NCI-H69 (cell line): ENCODE measurements at regions not wholly inside any gene's neighbourhood (a gene's known extent, or its start where the extent isn't known, plus 50 kb on each side); places are given as distances from the start of the nearest gene placed in this dataset.
"Not testable (repeated sequence)": the region's sequence is repeated elsewhere in the genome, so short reads cannot be mapped to it uniquely, and the experiment has no call there.

ENCODE experiments used
- DNase-seq: peaks from one replicate; lab custom pipeline; 2025; lab: John Stamatoyannopoulos, UW

DNA sequence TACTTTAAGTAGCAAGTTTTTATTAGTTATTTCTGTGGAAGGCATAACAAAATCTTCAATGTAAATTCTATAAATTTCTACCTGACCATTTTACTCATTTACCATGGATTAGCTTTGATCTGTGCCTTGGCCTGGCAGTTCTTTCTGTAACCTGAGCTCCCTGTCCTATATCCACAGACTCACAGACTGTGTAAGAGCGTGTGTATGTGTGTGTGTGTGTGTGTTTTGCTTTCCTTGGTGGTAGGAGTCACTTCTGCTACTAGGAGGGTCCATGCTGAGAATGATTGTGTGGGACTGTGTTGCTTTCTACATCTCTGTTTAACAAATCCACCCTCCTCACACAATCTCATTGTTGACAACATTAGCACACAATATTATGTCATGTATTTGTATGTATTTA is 221.2 kb upstream of the PELI2 start:
- peak; percentile 38 for DNase-seq

GRCh38 chr14:55898938-55899337 is 219.3 kb upstream of the PELI2 start:
- no peak for DNase-seq

DNA sequence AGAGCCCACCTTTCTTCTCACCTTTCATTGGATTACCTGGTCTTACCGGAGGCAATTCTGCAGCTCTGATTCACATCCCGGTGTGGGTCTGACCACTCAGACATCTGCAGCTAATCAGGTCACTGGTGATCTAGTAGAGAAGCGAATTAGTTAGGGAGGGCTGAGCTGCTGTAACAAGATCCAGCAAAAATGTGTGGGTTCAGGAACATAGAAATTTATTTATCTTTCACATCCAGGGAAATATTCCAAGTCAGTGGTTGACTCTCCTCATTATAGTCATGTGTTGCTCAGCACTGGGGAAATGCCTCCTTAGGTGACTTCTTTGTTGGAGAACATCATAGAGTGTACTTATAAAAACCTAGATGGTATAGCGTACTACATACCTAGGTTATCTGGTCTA is 218.7 kb upstream of the PELI2 start:
- DNase-seq = no peak

DNA sequence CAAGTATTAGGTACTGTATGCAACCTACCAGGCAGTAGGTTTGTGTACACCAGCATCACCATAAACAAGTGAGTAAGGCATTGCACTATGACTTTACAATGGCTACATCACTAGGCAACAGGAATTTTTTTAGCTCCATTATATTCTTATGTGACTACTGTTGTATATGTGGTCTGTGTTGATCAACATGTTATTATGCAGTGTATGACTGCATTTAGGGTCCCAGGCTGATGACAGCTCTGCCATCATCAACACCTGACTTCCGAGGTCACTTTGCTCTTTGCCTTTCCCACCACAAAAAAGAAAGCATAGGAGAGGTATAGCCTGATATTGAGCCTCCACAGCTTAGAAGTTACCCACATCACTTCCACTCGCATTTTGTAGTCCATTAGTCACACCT is 217.5 kb upstream of the PELI2 start:
- DNase-seq = no peak

DNA sequence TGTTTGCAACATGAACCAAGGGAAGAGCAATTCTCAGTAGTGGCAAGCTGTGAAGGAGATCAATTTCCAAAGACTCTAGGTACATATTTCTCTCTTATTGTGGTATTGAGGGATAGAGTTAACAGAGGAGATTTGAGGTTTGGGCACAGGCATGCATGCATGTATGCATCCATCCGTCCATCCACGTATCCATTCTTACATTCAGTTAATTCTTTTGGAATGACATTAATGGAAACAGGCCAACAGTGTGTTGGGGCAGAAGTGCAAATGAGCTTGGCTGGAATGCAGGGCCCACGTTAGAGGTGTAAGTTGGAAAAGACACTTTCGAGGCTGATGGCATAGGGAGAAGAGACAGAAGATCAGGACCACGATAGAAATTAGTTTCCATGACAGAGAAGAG is 216.9 kb upstream of the PELI2 start:
- DNase-seq = no peak

GRCh38 chr14:55902241-55902640 is 216.0 kb upstream of the PELI2 start:
- no peak for DNase-seq

- DNase-seq = no peak
Observed at GRCh38 chr14:55904086-55904485, 214.1 kb upstream of the PELI2 start.

DNA sequence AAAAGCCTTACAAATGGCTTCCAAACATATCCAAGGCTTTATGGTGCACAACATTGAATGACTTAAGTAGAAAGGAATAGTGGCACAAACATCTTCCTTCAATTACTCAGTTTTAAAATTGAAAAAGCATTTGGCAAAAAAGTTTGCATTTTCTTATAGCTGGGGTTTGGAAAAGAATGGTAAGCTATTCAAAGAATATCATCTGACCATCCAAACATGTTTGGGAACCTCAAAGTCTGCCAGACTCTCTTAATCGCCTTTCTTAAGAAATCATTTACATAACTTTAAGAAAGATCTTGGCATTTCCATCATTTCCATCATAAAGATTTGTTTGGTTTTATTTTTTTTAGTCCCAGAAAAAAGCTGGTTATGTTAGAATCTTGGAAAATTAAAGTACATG is 210.1 kb upstream of the PELI2 start:
- DNase-seq = no peak

DNA sequence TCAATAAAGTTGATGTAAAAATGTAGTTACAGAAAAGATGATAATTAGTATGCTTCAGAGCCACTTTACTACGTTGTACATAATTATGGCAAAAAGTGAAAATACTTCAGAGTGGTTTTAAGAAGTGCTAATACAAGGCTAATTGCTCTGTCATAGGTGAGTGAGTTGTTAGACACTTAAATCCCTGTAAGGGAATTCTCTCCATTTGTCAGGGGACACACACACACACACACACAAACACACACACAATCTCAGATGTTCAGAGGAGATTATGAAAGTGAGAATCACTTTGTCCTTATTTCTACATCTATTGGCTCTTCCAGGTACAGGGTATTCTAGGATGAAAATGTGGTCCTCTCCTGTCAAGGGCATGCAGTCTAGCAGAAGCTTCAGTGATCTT is 208.3 kb upstream of the PELI2 start:
- no peak for DNase-seq

DNA sequence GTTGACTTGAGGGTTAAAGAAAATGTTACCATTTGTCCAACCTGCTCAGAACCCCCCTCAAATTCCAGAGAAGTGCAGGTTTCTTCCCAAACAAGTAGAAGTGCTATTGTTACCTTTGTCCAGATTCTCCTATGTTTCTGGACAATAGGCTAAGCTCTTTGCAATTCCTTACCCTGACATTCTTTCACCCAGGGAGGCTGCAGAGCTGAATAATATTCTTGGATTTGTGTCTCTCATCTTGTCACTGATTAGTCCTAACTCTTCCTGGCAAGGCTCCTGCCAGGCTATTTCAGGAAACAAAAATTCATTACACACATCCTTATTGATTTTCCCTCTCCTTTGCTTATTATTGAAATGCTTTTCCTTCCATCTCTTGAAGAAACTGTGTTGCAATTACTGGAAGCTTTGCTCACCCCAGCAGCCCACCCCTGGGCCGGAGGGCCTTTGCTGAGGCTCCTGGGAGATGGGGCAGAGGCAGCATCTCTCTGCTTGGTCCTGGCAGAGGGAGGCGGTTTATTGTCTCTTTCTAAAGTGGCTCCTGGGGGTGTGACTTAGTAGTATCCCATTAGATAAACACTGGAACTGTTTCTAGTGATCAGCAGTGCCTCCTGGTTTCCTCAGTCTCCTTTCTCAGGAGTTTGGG is 207.5 kb upstream of the PELI2 start:
- DNase-seq = no peak

DNA sequence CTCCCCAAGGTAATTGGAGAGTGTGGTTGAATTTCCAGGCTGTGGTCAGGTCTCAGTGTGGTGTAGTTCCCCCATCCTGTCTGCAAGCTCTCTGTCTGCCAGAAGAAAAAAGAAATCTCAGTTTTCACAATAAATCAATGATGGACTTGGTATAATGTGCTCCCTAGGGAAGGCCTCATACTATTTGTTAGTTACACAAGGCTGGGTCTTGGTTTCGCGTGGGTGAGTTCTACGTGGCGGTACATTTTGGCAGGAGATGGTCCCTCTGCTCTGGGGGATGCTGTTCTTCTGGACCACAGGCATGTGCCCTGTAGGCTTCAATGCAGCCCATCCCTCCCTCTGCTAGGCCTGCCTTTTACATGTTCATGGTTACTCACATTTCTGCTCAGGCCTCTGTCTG is 206.4 kb upstream of the PELI2 start:
- peak; percentile 41 for DNase-seq

DNA sequence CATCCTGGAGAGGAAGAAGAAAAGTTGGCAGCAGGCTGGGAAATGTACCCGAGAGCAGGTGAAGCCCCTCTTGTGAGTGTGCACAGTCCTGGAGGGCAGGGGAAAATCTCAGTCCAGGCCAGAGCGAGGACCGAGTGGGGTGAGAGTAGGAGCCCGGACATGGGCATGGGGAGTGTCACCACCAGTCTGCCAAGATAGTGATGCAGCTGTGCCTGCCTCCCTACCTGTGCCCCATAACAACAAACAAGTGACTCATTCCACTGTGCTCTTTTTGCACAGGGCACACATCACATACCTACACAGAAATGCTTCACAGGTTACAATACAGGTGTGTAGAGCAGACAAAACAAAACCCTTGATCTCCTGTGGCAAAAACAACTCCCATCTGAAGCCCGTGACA is 205.9 kb upstream of the PELI2 start:
- DNase-seq = no peak

DNA sequence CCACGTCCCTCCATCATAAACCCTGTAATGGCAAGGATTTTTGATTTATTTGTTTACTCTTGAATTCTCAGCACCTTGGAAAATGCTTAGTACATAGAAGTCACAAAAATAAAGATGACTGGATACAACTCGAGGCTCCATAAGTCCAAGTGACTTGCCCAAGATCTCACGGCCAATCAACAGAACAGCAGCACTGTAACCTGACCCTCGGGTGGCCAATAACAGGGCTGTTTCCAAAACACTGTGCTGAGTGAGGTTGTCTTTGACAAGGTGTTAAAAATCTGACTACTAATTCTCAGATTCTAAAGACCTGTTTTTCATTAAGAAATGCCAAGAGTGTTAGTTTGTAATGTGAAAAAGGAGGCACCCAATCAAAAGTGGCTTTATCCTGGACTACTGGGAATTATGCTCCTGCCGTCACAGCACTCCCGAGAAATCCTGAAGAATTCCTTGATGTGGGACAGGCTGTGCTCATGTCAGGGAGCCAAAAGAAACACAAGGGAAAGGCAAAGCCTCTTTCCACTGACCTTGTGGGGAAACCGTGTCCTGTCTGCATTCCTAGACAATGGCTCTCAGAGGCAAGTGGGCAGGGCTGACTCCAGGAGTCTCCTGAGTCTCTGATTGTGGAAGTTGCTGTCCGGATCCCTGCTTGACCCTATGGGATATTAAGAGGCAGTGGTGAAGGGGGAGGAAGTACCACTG is 204.7 kb upstream of the PELI2 start:
- DNase-seq = no peak

DNA sequence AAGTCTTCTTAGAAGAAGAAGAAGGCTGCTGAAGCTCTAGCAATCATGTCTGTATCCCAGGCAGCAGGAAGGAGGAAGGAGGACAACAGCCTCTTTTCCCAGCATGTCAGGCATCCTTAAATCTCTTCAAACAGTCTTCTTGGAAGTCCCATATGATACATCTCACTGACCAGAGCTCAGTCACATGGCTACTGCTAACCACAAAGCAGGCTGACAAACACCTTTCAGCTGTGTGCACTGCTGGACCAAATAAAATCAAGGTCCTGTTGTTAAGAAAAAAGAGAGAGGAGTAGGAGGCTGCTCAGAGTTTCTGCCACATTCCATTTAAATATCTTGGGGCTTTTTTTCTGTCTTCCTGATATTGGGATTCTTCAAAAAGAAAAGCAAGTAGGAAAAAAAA is 203.4 kb upstream of the PELI2 start:
- DNase-seq = no peak

DNA sequence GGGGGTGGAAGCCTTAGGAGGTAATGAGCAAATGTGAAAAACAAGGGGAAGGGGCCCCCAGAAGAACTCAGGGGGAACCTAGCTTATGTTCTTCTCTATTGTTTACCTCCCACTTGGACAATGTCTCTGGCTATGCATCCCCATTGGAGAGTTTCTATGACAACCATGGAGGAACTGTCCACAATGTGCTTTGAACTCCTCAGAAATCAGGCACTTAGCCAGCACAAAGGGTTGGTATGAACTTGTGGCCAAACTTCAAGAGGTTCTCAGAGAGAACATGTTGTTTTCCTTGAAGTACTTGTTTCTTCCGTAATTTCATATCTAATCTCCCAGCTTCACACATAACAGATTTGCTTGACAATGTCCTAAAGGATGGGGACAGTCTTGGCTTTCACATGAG is 202.8 kb upstream of the PELI2 start:
- DNase-seq = no peak

- not testable (repeated sequence) for DNase-seq
Observed at GRCh38 chr14:55919800-55920199, 198.4 kb upstream of the PELI2 start.

DNA sequence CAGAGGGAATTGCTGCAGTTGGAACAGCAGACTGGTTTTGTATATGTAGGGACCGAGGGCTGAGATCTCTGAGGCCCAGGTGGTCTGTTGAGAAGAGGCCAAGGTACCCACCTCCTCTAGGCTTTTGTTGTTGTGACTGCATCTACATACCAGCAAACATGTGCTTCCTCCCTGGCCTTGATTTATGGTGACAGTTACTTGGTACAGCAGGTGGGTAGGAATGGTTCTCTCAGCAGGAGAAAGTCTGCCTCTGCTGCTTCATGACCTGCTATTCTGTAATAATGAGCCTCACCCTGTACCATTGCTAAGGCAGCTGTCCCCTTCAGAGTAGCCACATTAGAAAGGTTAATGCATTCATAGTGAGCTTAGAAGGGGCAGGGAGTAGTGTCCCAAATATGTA is 196.7 kb upstream of the PELI2 start:
- peak; percentile 95 for DNase-seq

DNA sequence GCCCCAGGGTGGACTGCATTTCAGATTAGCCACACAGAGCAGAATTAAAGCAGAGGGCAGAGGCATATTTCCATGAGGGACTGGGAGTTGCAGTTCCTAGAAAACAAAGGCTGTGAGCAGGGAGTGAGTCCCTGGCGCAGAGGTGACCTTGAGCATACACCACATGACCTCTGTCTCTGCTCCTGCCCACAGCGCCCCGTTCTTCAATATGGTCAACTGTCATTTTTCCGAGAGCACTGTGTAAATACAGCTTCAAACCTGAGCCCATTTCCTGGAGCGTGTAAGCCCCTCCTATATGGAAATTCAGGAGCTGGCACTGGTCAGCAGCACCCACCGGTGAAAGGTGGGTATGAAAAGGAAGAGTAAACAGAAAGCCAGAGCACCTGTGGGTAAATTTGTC is 192.2 kb upstream of the PELI2 start:
- DNase-seq = peak; percentile 98

GRCh38 chr14:55927028-55927427 is 191.2 kb upstream of the PELI2 start:
- peak; percentile 48 for DNase-seq

GRCh38 chr14:55928276-55928675 is 189.9 kb upstream of the PELI2 start:
- no peak for DNase-seq

GRCh38 chr14:55929136-55929535 is 189.1 kb upstream of the PELI2 start:
- DNase-seq = peak; percentile 27

GRCh38 chr14:55930016-55930784 is 188.0 kb upstream of the PELI2 start:
- DNase-seq = no peak

- no peak for DNase-seq
Observed at GRCh38 chr14:55936691-55937090, 181.5 kb upstream of the PELI2 start.
